ENCODE measurements at regions not wholly inside any gene's neighbourhood (a gene's known extent, or its start where the extent isn't known, plus 50 kb on each side); places are given as distances from the start of the nearest gene placed in this dataset.

- no peak overlapping the region for H3K4ac ChIP-seq (ENCODE audit: low read depth in 1 of 2, low read length in 2 of 2)
- H3K4me1 ChIP-seq (ENCODE audit: control insufficient read depth, insufficient read depth, low read depth, low read length), result no peaks in the 10 kb centered on the region
- no peak overlapping the region for H3K4me2 ChIP-seq (ENCODE audit: low read length, poor library complexity, severe bottlenecking)
- H2BK5ac ChIP-seq (ENCODE audit: low read depth, low read length, poor library complexity, severe bottlenecking), result no peak overlapping the region
- no peak overlapping the region for H3K4me3 ChIP-seq (ENCODE audit: insufficient read depth in 1 of 2, low read depth in 1 of 2, low read length in 2 of 2)
- H4K8ac ChIP-seq (ENCODE audit: low read length), result no peak overlapping the region
- H3K18ac ChIP-seq (ENCODE audit: low read depth in 1 of 2, low read length in 2 of 2), result no peak overlapping the region
- H3K36me3 ChIP-seq (ENCODE audit: control insufficient read depth in 1 of 2, insufficient read depth in 2 of 2, low read depth in 1 of 2, low read length in 2 of 2), result no peaks in the 10 kb centered on the region
- H2BK12ac ChIP-seq (ENCODE audit: low read length in 2 of 2), result no peak overlapping the region
- no peak overlapping the region for H2AFZ ChIP-seq (ENCODE audit: low read depth, low read length)
- no peak overlapping the region for H3K23ac ChIP-seq (ENCODE audit: low read length in 2 of 2)
- H3K9ac ChIP-seq (ENCODE audit: low read length), result no peak overlapping the region
- H2BK15ac ChIP-seq (ENCODE audit: low read depth, poor library complexity, severe bottlenecking), result no peak overlapping the region
- no peak overlapping the region for H2BK120ac ChIP-seq (ENCODE audit: low read depth, low read length)
- WGBS, result 83% methylated on average over 1 of the region's 4 CpGs
- H4K91ac ChIP-seq (ENCODE audit: low read length), result no peak overlapping the region
- no peak overlapping the region for H3K14ac ChIP-seq (ENCODE audit: low read length in 2 of 2)
- no peak for DNase-seq
- no peak overlapping the region for H2AK5ac ChIP-seq (ENCODE audit: low read length, severe bottlenecking)
- no peak overlapping the region for H3K27ac ChIP-seq (ENCODE audit: low read length, poor library complexity, severe bottlenecking)
- no peaks in the 10 kb centered on the region for H3K27me3 ChIP-seq (ENCODE audit: control insufficient read depth in 1 of 2, insufficient read depth in 1 of 2, low read length in 2 of 2)
- H3K9me3 ChIP-seq (ENCODE audit: control insufficient read depth, low read length), result peaks cover 4% of the 10 kb centered on the region
- no peaks in the 10 kb centered on the region for H3K79me1 ChIP-seq (replicated peaks; ENCODE audit: low read length, poor library complexity, severe bottlenecking)
These were observed 282.5 kb upstream of the POM121L12 start for GRCh38 chr7:52752891-52753290.

- no peak overlapping the region for H3K4me3 ChIP-seq (ENCODE audit: insufficient read depth in 1 of 2, low read depth in 1 of 2, low read length in 2 of 2)
- no peak overlapping the region for H2BK15ac ChIP-seq (ENCODE audit: low read depth, poor library complexity, severe bottlenecking)
- H2BK120ac ChIP-seq (ENCODE audit: low read depth, low read length), result no peak overlapping the region
- no peak overlapping the region for H2AK5ac ChIP-seq (ENCODE audit: low read length, severe bottlenecking)
- H3K4me1 ChIP-seq (ENCODE audit: control insufficient read depth, insufficient read depth, low read depth, low read length), result no peaks in the 10 kb centered on the region
- H2AFZ ChIP-seq (ENCODE audit: low read depth, low read length), result no peak overlapping the region
- no peaks in the 10 kb centered on the region for H3K79me1 ChIP-seq (replicated peaks; ENCODE audit: low read length, poor library complexity, severe bottlenecking)
- WGBS, result 28% methylated on average over 3 of the region's 4 CpGs
- H3K36me3 ChIP-seq (ENCODE audit: control insufficient read depth in 1 of 2, insufficient read depth in 2 of 2, low read depth in 1 of 2, low read length in 2 of 2), result no peaks in the 10 kb centered on the region
- no peak overlapping the region for H3K18ac ChIP-seq (ENCODE audit: low read depth in 1 of 2, low read length in 2 of 2)
- peaks cover 7% of the 10 kb centered on the region for H3K9me3 ChIP-seq (ENCODE audit: control insufficient read depth, low read length)
- no peak overlapping the region for H4K91ac ChIP-seq (ENCODE audit: low read length)
- no peak overlapping the region for H4K8ac ChIP-seq (ENCODE audit: low read length)
- H3K9ac ChIP-seq (ENCODE audit: low read length), result no peak overlapping the region
- no peak overlapping the region for H3K23ac ChIP-seq (ENCODE audit: low read length in 2 of 2)
- no peak overlapping the region for H2BK12ac ChIP-seq (ENCODE audit: low read length in 2 of 2)
- H3K27me3 ChIP-seq (ENCODE audit: control insufficient read depth in 1 of 2, insufficient read depth in 1 of 2, low read length in 2 of 2), result no peaks in the 10 kb centered on the region
- no peak overlapping the region for H2BK5ac ChIP-seq (ENCODE audit: low read depth, low read length, poor library complexity, severe bottlenecking)
- no peak overlapping the region for H3K4ac ChIP-seq (ENCODE audit: low read depth in 1 of 2, low read length in 2 of 2)
- H3K27ac ChIP-seq (ENCODE audit: low read length, poor library complexity, severe bottlenecking), result no peak overlapping the region
- DNase-seq, result no peak
- H3K14ac ChIP-seq (ENCODE audit: low read length in 2 of 2), result no peak overlapping the region
- H3K4me2 ChIP-seq (ENCODE audit: low read length, poor library complexity, severe bottlenecking), result no peak overlapping the region
These were observed 285.6 kb upstream of the POM121L12 start for GRCh38 chr7:52749880-52750279.

GRCh38 chr7:52747817-52748216 is 287.6 kb upstream of the POM121L12 start:
- H3K4me2 ChIP-seq (ENCODE audit: low read length, poor library complexity, severe bottlenecking), result no peak overlapping the region
- H3K9me3 ChIP-seq (ENCODE audit: control insufficient read depth, low read length), result peaks cover 14% of the 10 kb centered on the region
- H2AFZ ChIP-seq (ENCODE audit: low read depth, low read length), result no peak overlapping the region
- H3K4ac ChIP-seq (ENCODE audit: low read depth in 1 of 2, low read length in 2 of 2), result no peak overlapping the region
- H3K36me3 ChIP-seq (ENCODE audit: control insufficient read depth in 1 of 2, insufficient read depth in 2 of 2, low read depth in 1 of 2, low read length in 2 of 2), result no peaks in the 10 kb centered on the region
- WGBS, result 88% methylated on average over 2 of the region's 3 CpGs
- H2BK15ac ChIP-seq (ENCODE audit: low read depth, poor library complexity, severe bottlenecking), result no peak overlapping the region
- no peak overlapping the region for H3K18ac ChIP-seq (ENCODE audit: low read depth in 1 of 2, low read length in 2 of 2)
- no peaks in the 10 kb centered on the region for H3K4me1 ChIP-seq (ENCODE audit: control insufficient read depth, insufficient read depth, low read depth, low read length)
- H2BK12ac ChIP-seq (ENCODE audit: low read length in 2 of 2), result no peak overlapping the region
- H4K8ac ChIP-seq (ENCODE audit: low read length), result no peak overlapping the region
- no peak for DNase-seq
- no peak overlapping the region for H2BK5ac ChIP-seq (ENCODE audit: low read depth, low read length, poor library complexity, severe bottlenecking)
- H3K14ac ChIP-seq (ENCODE audit: low read length in 2 of 2), result no peak overlapping the region
- H4K91ac ChIP-seq (ENCODE audit: low read length), result no peak overlapping the region
- no peak overlapping the region for H2BK120ac ChIP-seq (ENCODE audit: low read depth, low read length)
- no peak overlapping the region for H3K27ac ChIP-seq (ENCODE audit: low read length, poor library complexity, severe bottlenecking)
- no peak overlapping the region for H2AK5ac ChIP-seq (ENCODE audit: low read length, severe bottlenecking)
- H3K9ac ChIP-seq (ENCODE audit: low read length), result no peak overlapping the region
- no peak overlapping the region for H3K4me3 ChIP-seq (ENCODE audit: insufficient read depth in 1 of 2, low read depth in 1 of 2, low read length in 2 of 2)
- no peak overlapping the region for H3K23ac ChIP-seq (ENCODE audit: low read length in 2 of 2)
- H3K79me1 ChIP-seq (replicated peaks; ENCODE audit: low read length, poor library complexity, severe bottlenecking), result no peaks in the 10 kb centered on the region
- no peaks in the 10 kb centered on the region for H3K27me3 ChIP-seq (ENCODE audit: control insufficient read depth in 1 of 2, insufficient read depth in 1 of 2, low read length in 2 of 2)

- no peak overlapping the region for H3K4me2 ChIP-seq (ENCODE audit: low read length, poor library complexity, severe bottlenecking)
- H3K79me1 ChIP-seq (replicated peaks; ENCODE audit: low read length, poor library complexity, severe bottlenecking), result no peaks in the 10 kb centered on the region
- H3K27me3 ChIP-seq (ENCODE audit: control insufficient read depth in 1 of 2, insufficient read depth in 1 of 2, low read length in 2 of 2), result no peaks in the 10 kb centered on the region
- no peak overlapping the region for H3K14ac ChIP-seq (ENCODE audit: low read length in 2 of 2)
- H4K8ac ChIP-seq (ENCODE audit: low read length), result no peak overlapping the region
- H3K27ac ChIP-seq (ENCODE audit: low read length, poor library complexity, severe bottlenecking), result no peak overlapping the region
- H3K4me3 ChIP-seq (ENCODE audit: insufficient read depth in 1 of 2, low read depth in 1 of 2, low read length in 2 of 2), result no peak overlapping the region
- H3K23ac ChIP-seq (ENCODE audit: low read length in 2 of 2), result no peak overlapping the region
- no peak overlapping the region for H4K91ac ChIP-seq (ENCODE audit: low read length)
- no peak overlapping the region for H3K4ac ChIP-seq (ENCODE audit: low read depth in 1 of 2, low read length in 2 of 2)
- no peak overlapping the region for H2AFZ ChIP-seq (ENCODE audit: low read depth, low read length)
- no peak overlapping the region for H3K9ac ChIP-seq (ENCODE audit: low read length)
- DNase-seq, result no peak
- no peak overlapping the region for H2BK5ac ChIP-seq (ENCODE audit: low read depth, low read length, poor library complexity, severe bottlenecking)
- H2BK120ac ChIP-seq (ENCODE audit: low read depth, low read length), result no peak overlapping the region
- H3K18ac ChIP-seq (ENCODE audit: low read depth in 1 of 2, low read length in 2 of 2), result no peak overlapping the region
- H3K36me3 ChIP-seq (ENCODE audit: control insufficient read depth in 1 of 2, insufficient read depth in 2 of 2, low read depth in 1 of 2, low read length in 2 of 2), result no peaks in the 10 kb centered on the region
- H3K4me1 ChIP-seq (ENCODE audit: control insufficient read depth, insufficient read depth, low read depth, low read length), result no peaks in the 10 kb centered on the region
- no peak overlapping the region for H2BK12ac ChIP-seq (ENCODE audit: low read length in 2 of 2)
- H3K9me3 ChIP-seq (ENCODE audit: control insufficient read depth, low read length), result peaks cover 12% of the 10 kb centered on the region
- no peak overlapping the region for H2BK15ac ChIP-seq (ENCODE audit: low read depth, poor library complexity, severe bottlenecking)
- H2AK5ac ChIP-seq (ENCODE audit: low read length, severe bottlenecking), result no peak overlapping the region
- 76% methylated on average over 2 of the region's 2 CpGs for WGBS
These were observed 293.7 kb upstream of the POM121L12 start for GRCh38 chr7:52741670-52742290.

Measured in mesenchymal stem cell (in vitro differentiated cells and primary cell).